Fibroblast of lung (primary cell): ENCODE measurements at regions not wholly inside any gene's neighbourhood (a gene's known extent, or its start where the extent isn't known, plus 50 kb on each side); places are given as distances from the start of the nearest gene placed in this dataset.

ENCODE experiments used
- EZH2 ChIP-seq: IDR thresholded peaks from 2 replicates; pipeline ENCODE4 v1.5.1; 2012; ENCODE audit warnings: low read length, control low read depth, mild to moderate bottlenecking; ENCODE audit errors: missing control alignments
- TF ChIP-seq, protein P1 (sequence below), 2 donors: IDR thresholded peaks in 1 of 2; conservative IDR thresholded peaks in 1 of 2; 1 replicate in 1 of 2; 2 replicates in 1 of 2; pipeline ENCODE4 v1.5.1; 2011 to 2012; ENCODE audit warnings: low read length in 2 of 2, control low read depth in 1 of 2, inconsistent platforms in 1 of 2, low read depth in 1 of 2, mild to moderate bottlenecking in 1 of 2

DNA sequence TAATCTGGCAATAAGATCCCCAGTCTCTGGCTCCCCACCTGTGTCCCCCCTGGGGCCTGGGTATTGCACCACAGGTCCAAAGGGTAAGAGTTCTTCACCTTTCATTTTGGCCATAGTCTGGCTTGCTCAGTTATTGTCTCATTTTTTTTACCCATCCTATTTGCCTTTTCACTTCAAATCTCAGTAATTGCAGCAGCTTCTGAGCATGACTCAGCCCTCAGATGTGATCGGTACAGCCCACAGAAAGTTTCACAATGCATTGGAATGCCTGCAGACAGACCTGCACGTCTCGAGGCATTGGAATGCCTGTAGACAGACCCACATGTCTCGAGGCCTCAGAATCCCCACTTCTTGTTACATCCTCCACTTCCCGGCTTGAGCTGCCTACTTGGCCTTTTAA is 173.6 kb downstream of the NUFIP1 start:
- TF ChIP-seq, protein P1, sequence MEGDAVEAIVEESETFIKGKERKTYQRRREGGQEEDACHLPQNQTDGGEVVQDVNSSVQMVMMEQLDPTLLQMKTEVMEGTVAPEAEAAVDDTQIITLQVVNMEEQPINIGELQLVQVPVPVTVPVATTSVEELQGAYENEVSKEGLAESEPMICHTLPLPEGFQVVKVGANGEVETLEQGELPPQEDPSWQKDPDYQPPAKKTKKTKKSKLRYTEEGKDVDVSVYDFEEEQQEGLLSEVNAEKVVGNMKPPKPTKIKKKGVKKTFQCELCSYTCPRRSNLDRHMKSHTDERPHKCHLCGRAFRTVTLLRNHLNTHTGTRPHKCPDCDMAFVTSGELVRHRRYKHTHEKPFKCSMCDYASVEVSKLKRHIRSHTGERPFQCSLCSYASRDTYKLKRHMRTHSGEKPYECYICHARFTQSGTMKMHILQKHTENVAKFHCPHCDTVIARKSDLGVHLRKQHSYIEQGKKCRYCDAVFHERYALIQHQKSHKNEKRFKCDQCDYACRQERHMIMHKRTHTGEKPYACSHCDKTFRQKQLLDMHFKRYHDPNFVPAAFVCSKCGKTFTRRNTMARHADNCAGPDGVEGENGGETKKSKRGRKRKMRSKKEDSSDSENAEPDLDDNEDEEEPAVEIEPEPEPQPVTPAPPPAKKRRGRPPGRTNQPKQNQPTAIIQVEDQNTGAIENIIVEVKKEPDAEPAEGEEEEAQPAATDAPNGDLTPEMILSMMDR (conservative IDR thresholded peaks at IDR 0.05 in 1 of 2, IDR thresholded peaks at IDR 0.05 in 1 of 2; ENCODE audit: low read depth in 1 of 2, low read length in 2 of 2), result no peak
- TF ChIP-seq EZH2, result no peak
